ENCODE measurements at regions not wholly inside any gene's neighbourhood (a gene's known extent, or its start where the extent isn't known, plus 50 kb on each side); places are given as distances from the start of the nearest gene placed in this dataset.
"Not testable (repeated sequence)": the region's sequence is repeated elsewhere in the genome, so short reads cannot be mapped to it uniquely, and the experiment has no call there.

DNA sequence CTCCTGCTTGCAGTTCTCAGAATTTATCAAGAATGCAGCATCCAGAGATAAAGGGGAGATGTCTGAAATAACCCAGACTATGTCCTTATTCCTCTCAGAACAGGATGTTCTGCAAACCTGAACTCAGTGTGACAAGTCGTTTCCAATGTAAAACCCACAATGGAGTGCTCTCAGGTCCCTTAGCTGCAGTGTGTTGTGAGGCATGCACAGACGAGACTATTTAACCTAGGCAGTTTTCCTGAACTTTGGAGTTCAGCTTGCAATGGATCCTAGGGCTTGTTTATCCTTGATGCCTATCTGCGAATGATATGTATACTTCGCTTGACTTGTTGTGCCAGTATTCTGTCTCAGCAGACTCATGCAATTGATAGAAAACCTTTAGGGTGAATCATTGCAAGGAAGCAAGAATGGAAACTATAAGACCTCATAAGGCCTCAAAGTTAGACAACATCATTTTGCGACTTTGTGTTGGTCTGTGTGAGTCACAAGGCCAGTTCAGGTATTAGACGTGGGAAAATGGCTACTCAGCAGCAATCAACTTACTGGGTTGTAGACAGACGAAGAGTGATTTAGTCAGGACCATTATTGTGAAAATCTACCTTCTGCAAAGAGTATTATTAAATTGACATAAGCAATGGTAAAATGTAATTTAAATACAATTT is 2439.9 kb upstream of the PCDH20 start:
- DNase-seq: no peak

DNA sequence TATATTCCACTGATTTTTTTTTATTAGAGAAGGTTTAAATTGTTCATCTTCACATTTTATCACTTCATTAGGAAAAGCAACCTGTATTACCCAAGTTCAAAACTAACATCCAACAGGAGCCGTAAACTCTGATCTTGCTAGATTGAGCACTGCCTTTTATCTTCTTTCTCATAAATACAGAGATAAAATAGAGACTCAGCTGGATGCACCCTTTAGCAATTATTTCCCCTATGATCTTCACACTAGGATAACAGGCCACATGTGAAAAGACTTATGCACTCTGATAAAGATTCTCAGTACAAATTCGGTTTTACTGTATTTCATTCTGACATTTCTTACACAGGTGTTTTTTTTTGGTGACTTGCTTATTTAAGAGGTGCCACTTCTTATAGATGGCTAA is 2438.2 kb upstream of the PCDH20 start:
- no peak for DNase-seq

DNA sequence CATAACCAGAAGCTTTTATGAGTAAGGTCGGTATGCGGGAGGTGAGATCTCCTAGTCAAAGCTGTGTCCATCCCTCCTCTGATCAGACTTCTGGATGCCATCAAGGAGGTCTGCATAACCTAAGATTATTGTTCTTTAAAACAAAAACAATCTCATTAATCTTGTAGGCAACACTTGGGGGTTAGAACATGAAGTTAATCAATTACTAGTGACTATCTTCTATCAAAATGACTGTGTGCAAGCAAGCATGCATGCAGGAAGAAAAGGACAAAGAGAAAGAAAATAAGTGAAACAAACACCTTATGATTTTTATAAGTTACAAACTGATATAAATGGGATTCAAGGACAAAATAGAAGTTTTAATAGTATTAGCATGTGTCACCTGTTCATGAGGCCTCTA is 2435.9 kb upstream of the PCDH20 start:
- no peak for DNase-seq

DNA sequence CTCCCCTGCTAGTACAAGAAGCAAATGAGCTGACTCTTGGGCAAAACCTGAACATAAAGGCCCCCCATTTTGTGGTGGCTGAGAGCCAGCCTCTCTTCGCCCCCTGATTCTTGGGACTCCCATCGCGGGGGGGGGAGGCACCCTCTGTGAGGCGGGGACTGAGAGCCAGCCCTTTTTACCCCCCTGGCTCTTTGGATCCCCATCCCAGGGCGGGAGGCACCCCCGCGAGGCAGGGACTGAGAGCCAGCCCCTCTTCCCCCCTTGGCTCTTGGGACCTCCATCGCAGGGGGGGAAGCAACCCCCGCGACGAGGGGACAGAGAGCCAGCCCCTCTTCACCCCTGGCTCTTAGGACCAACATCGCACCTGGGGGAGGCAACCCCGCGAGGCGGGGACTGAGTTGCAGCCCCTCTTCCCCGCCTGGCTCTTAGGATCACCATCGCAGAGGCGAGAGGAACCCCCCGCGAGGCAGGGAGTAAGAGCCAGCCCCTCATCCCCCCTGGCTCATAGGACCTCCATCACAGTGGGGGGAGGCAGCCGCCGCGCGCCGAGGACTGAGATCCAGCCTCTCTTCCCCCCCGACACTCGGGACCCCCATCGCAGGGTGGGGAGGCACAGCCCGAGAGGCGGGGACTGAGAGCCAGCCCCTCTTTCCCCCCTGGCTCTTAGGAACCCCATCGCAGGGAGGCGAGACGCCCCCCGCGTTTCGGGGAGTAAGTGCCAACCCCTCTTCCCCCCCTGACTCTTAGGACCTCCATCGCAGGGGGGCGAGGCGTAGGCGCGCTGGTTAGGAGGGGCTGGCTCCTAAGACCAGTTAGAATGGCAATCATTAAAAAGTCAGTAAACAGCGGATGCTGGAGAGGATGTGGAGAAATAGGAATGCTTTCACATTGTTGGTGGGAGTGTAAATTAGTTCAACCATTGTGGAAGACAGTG is 2428.4 kb upstream of the PCDH20 start:
- no peak for DNase-seq

DNA sequence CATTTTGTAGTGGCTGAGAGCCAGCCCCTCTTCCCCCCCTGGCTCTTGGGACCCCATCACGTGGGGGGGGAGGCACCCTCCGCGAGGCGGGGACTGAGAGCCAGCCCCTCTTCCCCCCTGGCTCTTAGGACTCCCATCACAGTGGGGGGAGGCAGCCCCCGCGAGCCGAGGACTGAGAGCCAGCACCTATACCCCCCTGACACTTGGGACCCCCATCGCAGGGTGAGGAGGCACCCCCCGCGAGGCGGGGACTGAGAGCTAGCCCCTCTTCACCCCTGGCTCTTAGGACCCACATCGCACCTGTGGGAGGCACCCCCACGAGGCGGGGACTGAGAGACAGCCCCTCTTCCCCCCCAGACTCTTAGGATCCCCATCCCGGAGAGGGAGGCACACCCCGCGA is 2426.5 kb upstream of the PCDH20 start:
- DNase-seq: no peak

DNA sequence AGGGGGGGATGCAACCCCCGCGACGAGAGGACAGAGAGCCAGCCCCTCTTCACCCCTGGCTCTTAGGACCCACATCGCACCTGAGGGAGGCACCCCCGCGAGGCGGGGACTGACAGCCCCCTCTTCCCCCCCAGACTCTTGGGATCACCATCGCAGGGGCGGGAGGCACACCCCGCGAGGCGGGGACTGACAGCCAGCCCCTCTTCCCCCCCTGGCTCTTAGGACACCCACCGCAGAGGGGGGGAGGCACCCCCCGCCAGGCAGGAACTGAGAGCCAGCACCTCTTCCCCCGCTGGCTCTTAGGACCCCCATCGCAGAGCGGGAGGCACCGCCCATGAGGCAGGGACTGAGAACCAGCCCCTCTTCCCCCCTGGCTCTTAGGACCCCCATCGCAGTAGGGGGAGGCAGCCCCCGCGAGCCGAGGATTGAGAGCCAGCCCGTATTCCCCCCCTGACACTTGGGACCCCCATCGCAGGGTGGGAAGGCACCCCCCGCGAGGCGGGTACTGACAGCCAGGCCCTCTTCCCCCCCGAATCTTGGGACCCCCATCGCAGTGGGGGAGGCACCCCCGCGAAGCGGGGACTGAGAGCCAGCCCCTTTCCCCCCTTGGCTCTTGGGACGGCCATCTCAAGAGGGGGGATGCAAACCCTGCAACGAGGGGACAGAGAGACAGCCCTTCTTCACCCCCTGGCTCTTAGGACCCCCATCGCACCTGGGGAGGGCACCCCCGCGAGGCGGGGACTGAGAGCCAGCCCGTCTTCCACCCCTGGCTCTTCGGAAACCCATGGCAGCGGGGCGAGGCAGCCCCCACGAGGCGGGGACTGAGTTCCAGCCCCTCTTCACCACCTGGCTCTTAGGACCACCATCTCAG is 2425.1 kb upstream of the PCDH20 start:
- DNase-seq: no peak

DNA sequence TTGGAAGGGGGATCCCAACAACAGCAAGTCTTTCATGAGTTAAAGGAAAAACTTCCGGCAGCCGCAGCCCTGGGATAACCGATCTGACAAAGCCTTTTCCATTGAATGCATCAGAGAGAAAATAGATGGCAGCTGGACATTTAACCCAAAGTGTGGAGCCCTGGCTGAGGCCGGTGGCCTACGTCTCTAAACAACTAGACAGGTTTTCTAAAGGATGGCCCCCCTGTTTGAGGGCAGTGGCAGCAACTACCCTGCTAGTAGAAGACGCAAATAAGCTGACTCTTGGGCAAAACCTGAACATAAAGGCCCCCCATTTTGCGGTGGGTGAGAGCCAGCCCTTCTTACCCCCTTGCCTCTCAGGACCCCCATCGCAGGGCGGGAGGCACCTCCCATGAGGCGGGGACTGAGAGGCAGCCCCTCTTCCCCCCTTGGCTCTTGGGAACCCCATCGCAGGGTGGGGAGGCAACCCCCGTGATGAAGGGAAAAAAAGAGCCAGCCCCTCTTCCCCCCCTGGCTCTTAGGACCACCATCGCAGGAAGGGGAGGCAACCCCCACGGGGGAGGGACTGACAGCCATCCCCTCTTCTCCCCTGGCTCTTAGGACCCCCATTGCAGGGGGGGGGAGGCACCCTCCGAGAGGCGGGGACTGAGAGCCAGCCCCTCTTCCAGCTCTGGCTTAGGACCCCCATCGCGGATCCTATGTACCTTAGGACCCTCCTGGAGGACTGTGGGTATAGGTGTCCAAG is 2422.9 kb upstream of the PCDH20 start:
- DNase-seq: no peak

DNA sequence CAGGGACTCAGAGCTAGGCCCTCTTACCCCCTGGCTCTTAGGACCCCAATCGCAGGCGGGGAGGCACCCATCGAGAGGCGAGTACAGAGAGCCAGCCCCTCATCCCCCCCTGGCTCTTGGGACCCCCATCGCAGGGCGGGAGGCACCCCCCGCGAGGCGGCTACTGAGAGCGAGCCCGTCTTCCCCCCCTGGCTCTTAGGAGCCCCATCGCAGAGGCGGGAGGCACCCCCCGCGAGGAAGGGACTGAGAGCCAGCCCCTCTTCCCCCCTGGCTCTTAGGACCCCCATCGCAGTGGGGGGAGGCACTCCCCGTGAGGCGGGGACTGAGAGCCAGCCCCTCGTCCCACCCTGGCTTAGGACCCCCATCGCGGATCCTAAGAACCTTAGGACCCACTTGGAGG is 2422.1 kb upstream of the PCDH20 start:
- DNase-seq: not testable (repeated sequence)

DNA sequence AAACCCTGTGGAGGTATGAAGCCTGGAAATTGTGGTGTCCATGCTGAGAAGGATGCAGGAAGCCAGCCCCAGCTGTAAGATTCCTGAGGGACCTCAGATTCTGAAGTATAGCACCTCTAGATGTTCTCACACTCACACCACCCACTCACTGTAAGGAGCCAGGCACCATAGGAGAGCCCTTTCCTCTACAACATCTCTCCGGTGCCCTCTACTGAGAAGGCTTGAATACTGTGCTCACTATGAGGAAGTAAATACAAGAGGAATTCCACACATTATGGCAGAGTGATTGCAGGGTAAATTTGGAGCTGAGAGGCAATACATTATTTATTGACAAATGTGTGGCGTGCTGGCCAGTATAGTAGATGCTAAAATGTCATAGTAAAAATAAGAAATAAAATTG is 2414.0 kb upstream of the PCDH20 start:
- DNase-seq: not testable (repeated sequence)

DNA sequence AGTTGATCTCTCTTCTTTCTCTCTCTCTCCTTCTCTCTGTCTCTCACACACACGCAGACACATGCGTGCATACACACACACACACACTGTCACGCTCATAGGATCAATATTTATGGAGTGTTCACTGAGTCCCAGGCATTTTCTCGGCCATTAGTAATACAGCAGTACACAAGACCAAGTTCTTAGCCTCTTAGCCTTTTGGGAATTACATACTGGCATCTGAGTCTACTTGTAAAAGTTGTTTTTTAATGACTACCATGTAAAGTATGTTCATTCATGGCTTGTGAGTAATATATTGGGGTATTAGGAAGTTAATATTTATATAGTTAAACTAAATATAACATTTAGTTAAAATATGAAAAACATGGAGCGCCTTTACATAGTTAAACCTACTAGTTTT is 2406.1 kb upstream of the PCDH20 start:
- not testable (repeated sequence) for DNase-seq

DNA sequence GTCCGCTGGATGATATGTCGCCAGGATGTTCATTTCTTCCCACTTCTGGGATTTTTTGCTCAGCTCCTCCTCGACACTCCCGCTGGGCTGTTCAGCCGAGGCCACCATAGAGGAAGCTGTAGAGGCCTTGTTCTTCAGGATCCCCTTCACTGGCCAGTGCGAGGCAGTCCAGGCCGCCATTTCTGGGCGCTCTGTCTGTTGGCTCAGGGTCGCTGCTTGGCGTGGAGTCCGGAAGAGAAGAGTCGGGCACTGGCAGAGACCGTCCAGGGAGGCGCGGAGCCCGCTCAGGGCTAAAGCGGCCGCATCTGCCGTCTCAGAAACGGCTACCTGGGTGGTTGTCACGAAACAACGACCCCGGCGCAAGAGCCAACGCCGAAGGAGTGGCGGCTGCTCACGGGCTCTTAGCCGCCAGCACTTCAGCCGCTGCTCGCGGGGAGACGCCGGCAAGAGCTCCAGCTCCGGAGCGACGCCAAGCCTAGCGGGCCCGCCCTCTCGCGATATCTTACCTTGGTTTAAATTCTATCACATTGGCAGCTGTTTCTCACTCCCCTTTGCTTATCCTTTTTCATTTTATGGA is 2395.9 kb upstream of the PCDH20 start:
- DNase-seq: not testable (repeated sequence)

DNA sequence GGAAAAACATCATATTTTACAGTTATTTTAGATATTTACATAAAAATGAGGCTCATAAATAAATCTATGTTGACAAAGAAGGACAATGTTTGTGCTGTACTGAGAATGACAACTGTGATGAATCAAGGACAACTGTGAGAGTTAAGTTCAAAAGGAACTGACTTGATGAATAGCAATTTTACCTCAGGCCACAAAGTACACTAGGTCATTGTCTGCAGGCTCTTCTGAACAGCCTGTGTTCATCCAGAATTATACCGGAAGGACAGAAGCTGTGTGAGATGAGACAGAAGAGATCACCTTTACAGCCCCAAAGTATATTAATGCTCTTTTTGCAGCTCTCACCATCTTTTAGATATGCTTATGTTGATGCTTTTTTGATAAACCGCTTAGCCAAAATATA is 2375.5 kb upstream of the PCDH20 start:
- DNase-seq: not testable (repeated sequence)

DNA sequence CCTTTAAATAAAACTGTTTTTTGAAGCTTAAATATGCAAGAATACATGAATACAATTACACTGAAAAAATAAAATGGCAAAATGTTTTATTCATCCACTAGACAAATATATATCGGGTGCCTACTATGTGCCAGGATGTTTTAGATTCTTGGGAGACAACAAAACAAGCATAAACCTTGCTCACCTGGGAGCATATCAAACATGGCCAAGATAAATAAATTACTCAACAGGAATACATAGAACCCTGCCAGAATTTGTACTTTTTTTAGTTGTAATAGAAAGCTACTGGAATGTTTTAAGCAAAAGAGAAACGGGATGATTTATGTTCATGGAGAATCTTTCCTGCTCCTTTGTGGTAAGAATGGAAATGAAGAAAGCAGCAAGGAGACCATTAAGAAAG is 2358.5 kb upstream of the PCDH20 start:
- DNase-seq: no peak

DNA sequence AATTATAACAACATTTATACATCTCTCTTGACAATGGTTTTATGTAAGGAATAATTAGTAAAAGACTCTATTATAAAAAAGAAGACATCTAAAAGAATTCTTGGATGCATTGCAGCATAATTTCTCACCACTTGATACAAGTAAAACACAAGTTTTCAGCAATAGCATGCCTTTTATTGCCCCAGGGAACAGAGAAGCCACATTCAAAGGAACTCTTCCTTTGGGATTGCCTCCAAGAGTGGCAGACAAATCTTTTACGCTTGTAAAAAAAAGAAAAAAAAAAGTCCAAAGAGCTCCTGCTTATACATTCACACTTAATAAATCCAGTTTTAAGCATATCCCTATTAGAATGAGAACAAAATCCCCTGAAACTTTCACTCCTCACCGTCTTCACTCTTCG is 2357.8 kb upstream of the PCDH20 start:
- DNase-seq: no peak

DNA sequence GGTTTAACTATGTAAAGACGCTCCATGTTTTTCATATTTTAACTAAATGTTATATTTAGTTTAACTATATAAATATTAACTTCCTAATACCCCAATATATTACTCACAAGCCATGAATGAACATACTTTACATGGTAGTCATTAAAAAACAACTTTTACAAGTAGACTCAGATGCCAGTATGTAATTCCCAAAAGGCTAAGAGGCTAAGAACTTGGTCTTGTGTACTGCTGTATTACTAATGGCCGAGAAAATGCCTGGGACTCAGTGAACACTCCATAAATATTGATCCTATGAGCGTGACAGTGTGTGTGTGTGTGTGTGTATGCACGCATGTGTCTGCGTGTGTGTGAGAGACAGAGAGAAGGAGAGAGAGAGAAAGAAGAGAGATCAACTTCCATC is 2342.0 kb upstream of the PCDH20 start:
- DNase-seq: not testable (repeated sequence)

DNA sequence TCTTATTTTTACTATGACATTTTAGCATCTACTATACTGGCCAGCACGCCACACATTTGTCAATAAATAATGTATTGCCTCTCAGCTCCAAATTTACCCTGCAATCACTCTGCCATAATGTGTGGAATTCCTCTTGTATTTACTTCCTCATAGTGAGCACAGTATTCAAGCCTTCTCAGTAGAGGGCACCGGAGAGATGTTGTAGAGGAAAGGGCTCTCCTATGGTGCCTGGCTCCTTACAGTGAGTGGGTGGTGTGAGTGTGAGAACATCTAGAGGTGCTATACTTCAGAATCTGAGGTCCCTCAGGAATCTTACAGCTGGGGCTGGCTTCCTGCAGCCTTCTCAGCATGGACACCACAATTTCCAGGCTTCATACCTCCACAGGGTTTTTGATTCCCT is 2334.2 kb upstream of the PCDH20 start:
- DNase-seq: not testable (repeated sequence)

DNA sequence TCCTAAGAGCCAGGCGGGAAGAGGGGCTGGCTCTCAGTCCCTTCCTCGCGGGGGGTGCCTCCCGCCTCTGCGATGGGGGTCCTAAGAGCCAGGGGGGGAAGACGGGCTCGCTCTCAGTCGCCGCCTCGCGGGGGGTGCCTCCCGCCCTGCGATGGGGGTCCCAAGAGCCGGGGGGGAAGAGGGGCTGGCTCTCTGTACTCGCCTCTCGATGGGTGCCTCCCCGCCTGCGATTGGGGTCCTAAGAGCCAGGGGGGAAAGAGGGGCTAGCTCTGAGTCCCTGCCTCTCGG is 2326.1 kb upstream of the PCDH20 start:
- DNase-seq: not testable (repeated sequence)

DNA sequence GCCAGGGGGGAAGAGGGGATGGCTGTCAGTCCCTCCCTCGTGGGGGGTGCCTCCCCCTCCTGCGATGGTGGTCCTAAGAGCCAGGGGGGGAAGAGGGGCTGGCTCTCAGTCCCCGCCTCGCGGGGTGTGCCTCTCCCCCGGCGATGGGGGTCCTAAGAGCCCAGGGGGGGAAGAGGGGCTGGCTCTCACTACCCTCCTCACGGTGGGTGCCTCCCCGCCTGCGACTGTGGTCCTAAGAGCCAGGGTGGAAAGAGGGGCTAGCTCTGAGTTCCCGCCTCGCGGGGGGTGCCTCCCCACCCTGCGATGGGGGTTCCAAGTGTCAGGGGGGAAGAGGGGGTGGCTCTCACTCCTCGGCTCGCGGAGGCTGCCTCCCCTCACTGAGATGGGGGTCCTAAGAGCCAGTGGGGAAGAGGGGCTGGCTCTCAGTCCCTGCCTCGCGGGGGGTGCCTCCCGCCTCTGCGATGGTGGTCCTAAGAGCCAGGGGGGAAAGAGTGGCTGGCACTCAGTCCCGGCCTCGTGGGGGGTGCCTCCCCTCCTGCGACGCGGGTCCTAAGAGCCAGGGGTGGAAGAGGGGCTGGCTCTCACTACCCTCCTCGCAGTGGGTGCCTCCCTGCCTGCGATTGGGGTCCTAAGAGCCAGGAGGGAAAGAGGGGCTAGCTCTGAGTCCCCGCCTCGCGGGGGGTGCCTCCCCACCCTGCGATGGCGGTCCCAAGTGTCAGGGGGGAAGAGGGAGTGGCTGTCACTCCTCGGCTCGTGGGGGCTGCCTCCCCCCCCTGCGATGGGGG is 2325.6 kb upstream of the PCDH20 start:
- DNase-seq: no peak

DNA sequence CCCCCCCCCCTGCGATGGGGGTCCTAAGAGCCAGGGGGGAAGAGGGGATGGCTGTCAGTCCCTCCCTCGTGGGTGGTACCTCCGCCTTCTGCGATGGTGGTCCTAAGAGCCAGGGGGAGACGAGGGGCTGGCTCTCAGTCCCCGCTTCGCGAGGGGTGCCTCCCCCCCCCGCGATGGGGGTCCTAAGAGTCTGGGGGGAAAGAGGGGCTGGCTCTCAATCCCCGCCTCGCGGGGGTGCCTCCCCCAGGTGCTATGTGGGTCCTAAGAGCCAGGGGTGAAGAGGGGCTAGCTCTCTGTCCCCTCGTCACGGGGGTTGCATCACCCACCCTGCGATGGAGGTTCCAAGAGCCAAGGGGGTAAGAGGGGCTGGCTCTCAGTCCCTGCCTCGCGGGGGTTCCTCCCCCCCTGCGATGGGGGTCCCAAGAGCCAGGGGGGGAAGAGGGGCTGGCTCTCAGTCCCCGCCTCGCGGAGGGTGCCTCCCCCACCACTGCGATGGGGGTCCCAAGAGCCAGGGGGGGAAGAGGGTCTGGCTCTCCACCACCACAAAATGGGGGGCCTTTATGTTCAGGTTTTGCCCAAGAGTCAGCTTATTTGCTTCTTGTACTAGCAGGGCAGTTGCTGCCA is 2323.6 kb upstream of the PCDH20 start:
- DNase-seq: not testable (repeated sequence)

DNA sequence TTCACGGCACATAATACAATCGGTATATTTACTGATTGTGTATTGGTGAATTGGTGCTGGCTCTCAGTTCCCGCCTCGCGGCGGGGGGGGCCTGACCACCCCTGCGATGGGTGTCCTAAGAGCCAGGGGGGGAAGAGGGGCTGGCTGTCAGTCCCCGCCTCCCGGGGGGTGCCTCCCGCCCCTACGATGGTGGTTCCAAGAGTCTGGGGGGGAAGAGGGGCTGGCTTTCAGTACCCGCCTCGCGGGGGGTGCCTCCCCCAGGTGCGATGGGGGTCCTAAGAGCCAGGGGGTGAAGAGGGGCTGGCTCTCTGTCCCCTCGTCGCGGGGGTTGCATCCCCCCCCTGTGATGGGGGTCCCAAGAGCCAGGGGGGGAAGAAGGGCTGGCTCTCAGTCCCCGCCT is 2321.8 kb upstream of the PCDH20 start:
- DNase-seq: no peak

DNA sequence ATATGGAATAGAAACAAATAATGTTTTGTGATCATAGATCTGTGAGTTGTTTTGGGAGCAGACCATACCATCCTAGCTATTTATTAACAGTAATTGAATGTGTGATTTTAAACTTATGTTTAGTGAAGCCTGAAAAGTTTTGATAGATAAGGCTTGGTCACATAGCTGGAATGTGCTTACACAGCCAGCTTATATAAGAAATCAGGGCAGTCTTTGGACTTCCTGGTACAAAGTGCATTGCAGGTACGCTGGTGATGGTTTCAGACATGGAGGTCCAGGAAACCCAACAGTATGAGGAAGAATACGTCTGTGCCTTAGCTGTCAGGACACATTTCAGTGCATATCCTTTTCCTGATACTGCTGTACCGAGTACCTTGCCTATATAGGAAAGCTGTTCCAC is 2316.2 kb upstream of the PCDH20 start:
- DNase-seq: no peak
